NCI-H748 (cell line): ENCODE measurements at regions not wholly inside any gene's neighbourhood (a gene's known extent, or its start where the extent isn't known, plus 50 kb on each side); places are given as distances from the start of the nearest gene placed in this dataset.
"Not testable (repeated sequence)": the region's sequence is repeated elsewhere in the genome, so short reads cannot be mapped to it uniquely, and the experiment has no call there.

ENCODE experiments used
- DNase-seq: peaks from one replicate; lab custom pipeline; 2025; ENCODE audit not compliant: unreplicated experiment; lab: John Stamatoyannopoulos, UW

GRCh38 chr13:86253497-86253896 is 454.3 kb upstream of the SLITRK6 start:
- not testable (repeated sequence) for DNase-seq

DNA sequence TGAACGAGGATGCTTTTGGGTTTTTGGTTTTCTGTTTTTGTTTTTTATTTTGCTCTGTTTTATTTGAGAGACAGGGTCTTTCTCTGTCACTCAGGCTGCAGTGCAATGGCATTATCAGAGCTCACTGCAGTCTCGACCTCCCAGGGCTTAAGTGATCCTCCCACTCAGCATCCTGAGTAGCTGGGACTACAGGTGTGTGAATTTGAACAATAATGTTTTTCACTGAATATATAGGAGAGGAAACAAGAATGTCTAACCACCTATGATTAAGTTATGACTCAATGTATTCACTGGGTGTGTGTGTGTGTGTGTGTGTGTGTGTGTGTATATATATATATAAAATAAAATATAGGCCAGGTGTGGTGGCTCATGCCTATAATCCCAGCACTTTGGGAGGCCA is 456.6 kb upstream of the SLITRK6 start:
- not testable (repeated sequence) for DNase-seq

DNA sequence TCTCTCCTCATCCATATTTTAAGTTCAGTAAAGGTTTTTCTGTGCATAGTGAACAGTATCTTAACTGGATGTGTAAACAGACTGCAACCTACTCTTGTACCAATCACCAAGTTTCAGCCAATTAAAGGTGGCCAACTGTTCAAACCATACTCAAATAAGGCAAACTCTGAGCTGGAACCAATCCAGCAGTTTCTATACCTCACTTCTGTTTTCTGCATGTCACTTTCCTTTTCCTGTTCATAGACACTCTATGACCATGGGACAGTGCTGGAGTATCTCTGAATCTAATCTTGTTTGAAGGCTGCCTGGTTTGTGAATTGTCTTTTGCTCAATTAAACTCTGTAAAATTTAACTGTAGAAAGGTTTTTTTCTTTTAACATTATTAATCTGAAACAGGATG is 470.3 kb upstream of the SLITRK6 start:
- no peak for DNase-seq

DNA sequence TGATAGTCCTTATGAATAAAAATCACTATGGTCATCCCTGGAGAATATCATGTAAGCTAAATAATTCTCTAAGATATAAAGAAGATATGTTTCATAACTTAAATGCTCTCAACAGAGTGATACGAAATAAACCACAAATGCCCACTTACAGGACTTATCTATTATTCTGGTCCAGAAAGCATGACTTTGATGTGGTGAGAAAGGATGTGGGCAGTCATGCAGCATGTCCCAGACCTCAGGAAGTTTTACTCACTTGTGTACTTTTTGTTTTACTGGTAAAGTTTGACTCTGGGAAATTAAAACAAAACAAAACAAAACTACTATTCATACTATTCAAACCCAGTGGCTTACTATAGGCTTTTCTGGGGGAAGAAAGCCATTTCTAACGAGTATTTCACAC is 483.2 kb upstream of the SLITRK6 start:
- no peak for DNase-seq

GRCh38 chr13:86283031-86283430 is 483.8 kb upstream of the SLITRK6 start:
- no peak for DNase-seq

- no peak for DNase-seq
Observed at GRCh38 chr13:86298725-86299124, 499.5 kb upstream of the SLITRK6 start.

GRCh38 chr13:86299128-86299527 is 499.9 kb upstream of the SLITRK6 start:
- no peak for DNase-seq

DNA sequence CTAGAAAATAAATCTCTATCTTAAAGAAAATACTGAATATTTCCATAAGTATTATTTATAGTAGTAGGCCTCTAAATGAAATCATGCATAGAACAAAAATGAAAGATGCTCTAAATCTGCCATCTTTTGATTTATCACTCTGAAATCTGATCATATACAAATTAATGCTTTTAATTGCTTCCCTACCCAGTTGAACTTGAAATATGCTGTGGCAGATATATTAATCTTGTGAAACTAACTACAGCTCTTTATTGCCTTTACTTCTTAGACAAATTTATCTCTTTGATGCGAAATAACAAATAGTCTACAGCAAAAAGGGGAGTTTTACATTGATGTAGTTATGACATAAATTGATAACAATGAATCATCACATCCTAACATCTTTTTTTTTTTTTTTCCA is 510.7 kb upstream of the SLITRK6 start:
- DNase-seq = no peak

DNA sequence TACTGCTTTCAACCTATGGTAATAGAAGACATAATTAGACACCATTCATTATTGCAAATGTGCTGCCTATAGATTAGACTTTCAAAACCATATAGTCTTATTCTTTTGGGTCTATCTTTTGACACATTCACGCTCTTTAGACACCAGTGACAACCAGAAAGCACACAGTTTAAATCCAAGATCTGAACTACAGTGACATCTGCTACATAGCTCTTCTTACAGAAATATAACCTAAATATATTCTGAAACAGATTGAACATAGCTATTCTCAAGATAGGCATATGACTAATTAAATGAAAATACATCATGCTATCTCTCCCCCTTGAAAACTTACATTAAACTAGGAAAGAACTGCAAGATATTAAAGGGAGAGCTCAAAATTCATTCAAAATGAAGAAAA is 514.2 kb upstream of the SLITRK6 start:
- DNase-seq = no peak

- DNase-seq = no peak
Observed at GRCh38 chr13:86318450-86318849, 519.2 kb upstream of the SLITRK6 start.

- no peak for DNase-seq
Observed at GRCh38 chr13:86324191-86324590, 525.0 kb upstream of the SLITRK6 start.

- no peak for DNase-seq
Observed at GRCh38 chr13:86355301-86355700, 556.1 kb upstream of the SLITRK6 start.

DNA sequence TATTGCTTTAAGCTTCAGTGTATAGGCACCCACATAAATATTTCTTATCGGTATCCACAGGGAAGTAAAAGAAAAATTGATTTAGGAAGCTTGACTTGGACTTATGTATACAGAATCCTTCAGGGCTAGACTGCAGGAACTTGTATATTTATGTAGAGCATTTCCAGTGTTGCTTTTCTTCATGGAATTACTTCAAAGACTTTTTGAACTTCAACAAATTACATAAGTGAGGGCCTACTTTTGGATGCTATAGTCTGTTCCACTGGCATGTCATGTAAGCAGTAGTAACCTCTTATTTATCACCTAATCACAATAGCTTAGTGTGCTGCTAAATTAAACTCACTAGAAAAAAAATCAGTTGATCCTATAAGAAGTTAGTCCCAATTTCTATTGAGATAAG is 557.9 kb upstream of the SLITRK6 start:
- no peak for DNase-seq

DNA sequence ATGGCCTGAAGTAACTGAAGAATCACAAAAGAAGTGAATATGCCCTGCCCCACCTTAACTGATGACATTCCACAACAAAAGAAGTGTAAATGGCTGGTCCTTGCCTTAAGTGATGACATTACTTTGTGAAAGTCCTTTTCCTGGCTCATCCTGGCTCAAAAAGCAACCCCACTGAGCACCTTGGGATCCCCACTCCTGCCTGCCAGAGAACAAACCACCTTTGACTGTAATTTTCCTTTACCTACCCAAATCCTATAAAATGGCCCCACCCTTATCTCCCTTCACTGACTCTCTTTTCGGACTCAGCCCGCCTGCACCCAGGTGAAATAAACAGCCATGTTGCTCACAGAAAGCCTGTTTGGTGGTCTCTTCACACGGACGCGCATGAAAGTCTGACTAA is 564.5 kb upstream of the SLITRK6 start:
- DNase-seq = not testable (repeated sequence)

DNA sequence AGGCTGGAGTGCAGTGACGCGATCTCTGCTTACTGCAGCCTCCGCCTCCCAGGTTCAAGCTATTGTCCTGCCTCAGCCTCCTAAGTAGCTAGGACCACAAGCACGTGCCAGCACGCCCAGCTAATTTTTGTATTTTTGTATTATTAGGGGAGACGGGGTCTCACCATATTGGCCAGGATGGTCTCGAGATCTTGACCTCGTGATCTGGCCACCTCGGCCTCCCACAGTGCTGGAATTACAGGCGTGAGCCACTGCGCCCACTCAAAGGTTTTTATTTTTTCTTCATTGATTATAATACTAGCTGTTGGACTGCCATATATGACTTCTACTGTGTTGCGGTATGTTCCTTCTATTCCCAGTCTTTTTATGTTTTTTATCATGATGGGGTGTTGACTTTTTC is 569.7 kb upstream of the SLITRK6 start:
- no peak for DNase-seq

GRCh38 chr13:86377451-86377850 is 578.2 kb upstream of the SLITRK6 start:
- DNase-seq = no peak

DNA sequence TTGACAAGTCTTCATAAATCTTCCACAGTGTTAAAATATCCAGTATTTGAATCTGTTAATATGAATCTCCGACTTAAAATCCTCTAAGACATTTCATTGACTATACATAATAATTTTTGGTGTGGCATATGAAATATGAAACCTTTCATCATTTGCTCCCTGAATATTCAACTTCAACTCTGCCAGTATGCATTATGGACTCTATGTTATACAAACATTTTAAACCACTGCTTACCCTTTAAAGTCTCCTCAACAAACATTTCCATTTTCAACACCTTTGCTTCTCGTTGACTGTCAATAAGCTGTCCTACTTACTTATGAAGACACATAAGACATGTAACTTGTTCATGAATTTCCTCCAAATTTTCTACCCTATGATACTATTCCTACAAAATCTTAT is 579.4 kb upstream of the SLITRK6 start:
- no peak for DNase-seq

GRCh38 chr13:86383151-86383550 is 583.9 kb upstream of the SLITRK6 start:
- DNase-seq = peak; percentile 93

GRCh38 chr13:86383561-86383960 is 584.3 kb upstream of the SLITRK6 start:
- DNase-seq = no peak

DNA sequence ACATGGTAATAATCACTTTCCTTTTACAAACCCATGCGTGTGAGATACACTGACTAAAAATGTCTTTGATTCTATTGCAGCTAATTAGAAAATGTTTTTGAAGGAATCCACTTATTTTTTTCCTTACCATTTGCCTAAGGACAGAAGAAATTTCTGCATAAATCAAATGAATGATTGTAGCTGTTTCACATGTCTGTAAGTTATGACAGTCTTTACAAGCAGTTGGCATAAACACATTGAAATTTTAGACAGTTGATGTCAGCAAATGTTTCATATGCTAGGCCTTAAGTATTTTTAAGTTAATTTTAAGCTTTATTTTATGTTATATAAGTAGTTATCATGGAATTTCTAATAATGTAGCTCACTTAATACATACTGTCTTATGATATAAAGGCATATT is 598.4 kb upstream of the SLITRK6 start:
- no peak for DNase-seq

DNA sequence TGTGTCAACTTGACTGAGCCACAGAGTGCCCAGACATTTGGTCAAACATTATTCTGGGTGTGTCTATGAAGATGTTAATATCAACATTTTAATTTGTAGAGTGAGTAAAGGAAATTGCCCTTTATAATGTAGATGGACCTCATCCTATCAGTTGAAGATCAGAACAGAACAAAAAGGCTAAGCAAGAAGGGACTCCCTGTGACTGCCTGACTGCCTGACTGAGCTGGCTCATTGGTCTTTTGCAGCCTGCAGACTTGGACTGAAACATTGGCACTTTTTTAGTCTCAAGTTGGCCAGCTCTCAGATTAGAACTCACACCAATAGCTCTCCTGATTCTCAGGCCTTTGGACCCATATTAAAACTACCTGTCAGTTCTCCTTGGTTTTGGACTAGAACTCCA is 600.4 kb upstream of the SLITRK6 start:
- no peak for DNase-seq

- DNase-seq = no peak
Observed at GRCh38 chr13:86402500-86402899, 603.3 kb upstream of the SLITRK6 start.

GRCh38 chr13:86403181-86403580 is 604.0 kb upstream of the SLITRK6 start:
- DNase-seq = no peak
